HG03520 (cell line): ENCODE measurements at regions not wholly inside any gene's neighbourhood (a gene's known extent, or its start where the extent isn't known, plus 50 kb on each side); places are given as distances from the start of the nearest gene placed in this dataset.
"Not testable (repeated sequence)": the region's sequence is repeated elsewhere in the genome, so short reads cannot be mapped to it uniquely, and the experiment has no call there.

Experiments
- ATAC-seq: cut with Tn5 transposase; IDR thresholded peaks from one replicate; pipeline ENCODE4 v1.9.1; 2021; ENCODE audit warnings: mild to moderate bottlenecking, moderate library complexity; ENCODE audit not compliant: unreplicated experiment

DNA sequence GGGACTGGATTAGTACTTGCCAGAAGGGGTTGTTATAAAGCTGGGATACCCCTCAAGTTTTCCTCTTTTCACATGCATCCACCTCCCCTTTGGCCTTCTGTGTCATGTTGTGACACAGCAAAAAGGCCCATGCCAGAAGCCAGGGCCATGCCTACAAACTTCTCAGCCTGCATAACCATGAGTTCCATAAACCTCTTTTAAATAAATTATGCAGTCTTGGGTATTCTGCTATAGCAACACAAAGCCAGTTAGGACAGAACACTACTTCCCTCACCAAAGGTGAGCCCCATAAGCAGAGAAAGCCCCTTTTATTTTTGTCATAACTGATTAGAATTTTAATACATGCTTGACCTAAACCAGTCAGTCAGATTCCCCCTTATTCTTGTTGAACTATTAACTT, 801.3 kb downstream of the DNAH5 start:
- ATAC-seq: no peak

DNA sequence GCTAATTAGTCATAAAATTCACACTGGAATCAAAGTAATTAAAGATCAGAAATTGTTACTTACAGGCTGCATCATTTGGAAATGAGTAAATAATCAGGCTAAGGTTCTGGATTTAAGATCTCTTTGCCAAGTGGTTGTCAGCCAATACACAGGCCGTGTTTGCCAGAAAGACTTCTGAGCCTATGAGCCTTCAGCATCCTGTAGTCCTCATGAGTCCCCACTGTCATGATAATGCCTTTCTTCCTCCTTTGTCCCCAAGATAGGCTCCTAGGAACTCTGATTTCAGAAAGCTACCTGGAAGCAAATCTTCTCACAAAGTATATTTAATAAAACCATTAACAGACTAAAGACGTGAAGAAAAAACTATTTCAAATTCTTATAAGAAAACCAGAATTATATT, 810.5 kb downstream of the DNAH5 start:
- ATAC-seq: no peak

DNA sequence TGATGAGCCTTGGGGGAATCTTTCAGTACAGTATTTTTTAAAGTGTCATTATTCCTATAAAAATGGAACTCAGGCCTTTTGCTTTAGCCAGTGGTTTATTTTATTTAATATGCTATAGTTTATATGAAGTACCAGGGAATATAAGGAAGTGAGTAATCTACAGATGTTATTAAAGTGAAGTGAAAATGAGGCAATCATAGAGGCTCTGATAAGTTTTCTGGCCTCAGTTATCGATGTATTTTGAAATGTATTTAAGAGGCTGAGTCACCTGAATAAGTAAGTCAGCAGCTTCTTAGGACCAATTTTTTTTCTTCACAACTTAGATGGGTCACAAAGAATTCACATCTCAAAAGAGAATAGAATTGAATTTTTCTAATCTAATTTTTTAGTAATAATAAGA, 829.0 kb downstream of the DNAH5 start:
- no peak for ATAC-seq

DNA sequence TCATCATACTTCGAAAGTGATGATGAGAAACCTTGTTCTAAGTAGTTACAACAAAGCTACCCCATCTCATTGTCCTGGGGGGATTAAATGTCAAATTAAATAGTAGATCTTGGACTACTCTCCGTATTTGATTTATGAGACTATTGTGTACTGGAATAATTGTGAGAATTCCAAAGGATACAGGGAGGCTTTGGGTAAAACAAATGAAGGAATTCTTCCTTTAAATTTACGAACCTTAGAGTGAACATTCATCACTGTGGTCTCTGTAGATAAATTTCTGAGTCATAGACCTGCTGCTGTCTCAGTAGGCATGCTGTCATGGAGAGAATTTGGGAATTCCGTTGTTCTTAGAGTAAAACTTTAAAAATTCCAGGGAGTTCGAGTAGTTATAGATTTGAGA, 836.2 kb downstream of the DNAH5 start:
- ATAC-seq: no peak

DNA sequence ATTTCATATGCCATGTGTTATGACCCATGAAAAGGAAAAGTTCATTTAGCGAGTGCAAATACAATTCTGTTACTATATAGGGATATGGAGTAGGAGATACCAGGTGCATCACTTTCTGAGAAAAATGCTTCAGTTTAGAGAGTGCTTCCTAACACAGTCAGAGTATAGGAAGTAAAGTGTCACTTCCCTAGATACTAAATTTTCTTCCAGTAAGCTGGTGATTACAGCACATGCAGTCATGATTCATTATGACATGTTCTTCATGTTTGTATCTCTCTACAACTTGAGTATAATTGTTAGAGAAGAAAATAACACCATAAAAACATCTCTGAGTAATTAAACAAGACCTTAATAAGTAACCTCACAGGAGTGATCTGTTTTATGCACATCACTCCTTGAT, 837.0 kb downstream of the DNAH5 start:
- ATAC-seq: no peak

DNA sequence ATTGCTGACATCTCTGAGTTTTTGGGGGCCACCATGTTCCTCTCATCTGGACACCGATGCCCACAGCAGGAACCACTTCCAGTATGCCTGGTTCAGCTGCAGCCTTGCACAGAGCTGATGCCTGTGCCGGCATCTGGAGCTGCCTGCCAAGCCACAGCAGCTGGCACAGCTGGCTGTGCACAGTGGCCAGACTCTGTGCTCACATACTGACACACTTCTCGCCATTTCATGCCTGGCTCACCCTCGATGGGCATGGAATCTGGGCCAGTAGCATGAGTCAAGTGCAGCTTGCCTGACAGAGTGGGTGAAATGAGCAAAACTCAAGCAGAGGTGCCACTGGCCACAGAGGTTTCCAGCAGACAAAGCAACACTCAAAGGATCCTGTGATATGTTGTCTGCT, 863.4 kb downstream of the DNAH5 start:
- no peak for ATAC-seq

DNA sequence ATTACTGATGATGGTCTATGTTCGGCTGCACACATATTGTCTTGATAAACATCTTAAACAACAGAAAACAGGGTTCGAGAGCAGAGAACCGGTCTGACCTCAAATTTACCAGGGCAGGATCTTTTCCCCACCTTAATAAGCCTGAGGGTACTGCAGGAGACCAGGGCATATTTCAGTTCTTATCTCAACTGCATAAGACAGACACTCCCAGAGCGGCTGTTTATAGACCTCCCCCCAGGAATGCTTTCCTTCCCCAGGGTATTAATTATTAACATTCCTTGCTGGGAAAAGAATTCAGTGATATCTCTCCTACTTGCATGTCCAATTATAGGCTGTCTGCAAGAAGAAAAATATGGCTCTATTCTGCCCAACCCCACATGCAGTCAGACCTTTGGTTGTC, 871.6 kb downstream of the DNAH5 start:
- ATAC-seq: not testable (repeated sequence)

DNA sequence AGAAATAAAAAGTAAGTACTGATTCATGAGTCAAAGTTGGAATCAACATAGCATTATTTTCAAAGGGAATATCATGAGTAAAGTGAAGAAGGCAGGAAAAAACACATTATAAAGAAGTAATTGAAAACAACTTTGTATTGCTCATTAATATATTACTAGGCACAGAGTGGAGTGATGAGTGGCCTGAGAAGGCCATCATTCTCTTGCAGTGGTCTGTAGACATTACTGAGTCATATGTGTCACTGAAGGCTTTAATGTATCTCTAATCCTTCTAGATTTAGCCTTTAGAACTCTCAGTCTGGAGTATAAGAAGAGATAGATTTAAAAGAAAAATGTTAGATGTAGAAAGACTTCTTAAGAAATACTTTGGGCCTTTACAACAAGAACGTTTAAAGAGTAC, 881.4 kb downstream of the DNAH5 start:
- no peak for ATAC-seq

DNA sequence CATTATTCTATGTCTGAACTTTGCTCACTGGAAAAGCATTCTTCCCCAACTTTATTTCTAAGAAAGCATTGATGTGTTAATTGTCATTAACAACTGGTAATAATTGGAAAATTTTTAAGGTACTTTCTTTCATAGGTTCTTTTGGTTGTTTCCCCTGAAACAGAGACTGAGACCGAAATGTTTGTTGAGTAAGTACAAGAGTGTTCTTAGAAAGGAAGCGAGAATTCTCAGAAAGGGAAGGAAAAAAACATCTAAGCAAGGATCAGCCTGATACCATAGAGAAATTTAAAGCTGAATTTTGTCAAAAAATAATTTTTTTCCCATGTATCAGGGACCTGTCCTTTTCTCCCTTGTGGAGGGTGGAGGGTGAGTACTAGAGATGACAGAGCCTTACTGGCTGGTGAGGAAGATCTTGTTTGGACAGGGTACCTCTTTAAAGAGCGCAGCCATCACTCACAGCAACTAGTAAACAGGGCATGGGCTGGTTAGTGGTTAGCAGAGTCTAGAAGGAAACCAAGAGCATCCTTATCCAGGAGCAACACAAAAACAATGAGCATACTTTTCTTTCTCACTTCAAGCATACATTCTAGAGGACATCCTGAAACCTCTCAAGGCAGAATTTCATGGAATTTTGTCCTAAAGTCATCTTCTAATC, 898.5 kb downstream of the DNAH5 start:
- no peak for ATAC-seq

DNA sequence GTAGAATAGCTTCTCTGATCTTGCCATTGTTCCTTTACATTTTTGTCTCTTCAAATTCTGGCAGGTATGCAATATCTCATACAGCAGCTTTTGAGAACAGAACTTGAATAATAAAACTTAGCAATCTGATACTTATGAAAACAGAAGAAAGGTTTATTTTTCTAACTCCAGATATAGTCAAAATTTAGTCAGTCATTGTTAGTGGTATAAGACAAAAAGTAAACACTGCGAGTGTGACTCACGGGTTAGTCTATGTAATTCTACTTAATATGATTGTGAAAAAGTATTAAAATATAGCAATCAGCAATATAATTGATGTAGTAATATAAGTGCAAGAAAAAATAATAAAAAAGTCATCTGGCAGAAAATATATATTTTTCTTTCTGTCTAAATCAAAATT, 910.4 kb downstream of the DNAH5 start:
- ATAC-seq: no peak

DNA sequence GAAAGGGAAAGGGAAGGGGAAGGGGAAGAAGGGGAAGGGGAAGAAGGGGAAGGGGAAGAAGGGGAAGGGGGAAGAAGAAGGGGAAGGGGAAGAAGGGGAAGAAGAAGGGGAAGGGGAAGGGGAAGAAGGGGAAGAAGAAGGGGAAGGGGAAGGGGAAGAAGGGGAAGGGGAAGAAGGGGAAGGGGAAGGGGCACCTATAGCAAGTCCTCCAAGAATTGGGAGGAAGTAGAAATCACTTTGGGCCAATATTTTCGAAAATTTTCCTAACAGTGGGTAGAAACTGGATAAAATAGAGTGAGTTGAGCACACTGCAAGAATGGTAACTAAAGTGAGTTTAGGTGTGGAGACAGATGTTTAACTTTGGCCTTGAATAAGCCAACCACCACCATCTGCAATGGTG, 915.3 kb downstream of the DNAH5 start:
- no peak for ATAC-seq

DNA sequence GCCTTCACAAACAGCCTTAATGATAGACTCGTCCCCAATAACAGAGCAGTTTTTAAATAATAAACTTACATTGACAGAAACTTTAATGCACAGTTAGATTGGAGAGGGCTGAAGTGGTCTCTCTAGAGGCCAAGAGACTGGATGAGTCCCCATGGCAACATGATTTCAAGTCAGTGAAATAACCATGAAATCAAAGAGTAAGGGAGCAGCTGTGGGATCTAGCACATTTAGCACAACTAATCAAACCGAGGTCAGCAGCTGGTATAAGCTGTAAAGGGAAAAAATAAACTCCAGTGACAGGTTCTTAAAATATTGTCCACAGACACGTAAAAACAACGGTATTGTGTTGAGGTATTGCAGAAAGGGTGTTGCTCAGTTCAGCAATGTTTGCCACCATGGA, 916.6 kb downstream of the DNAH5 start:
- ATAC-seq: no peak

DNA sequence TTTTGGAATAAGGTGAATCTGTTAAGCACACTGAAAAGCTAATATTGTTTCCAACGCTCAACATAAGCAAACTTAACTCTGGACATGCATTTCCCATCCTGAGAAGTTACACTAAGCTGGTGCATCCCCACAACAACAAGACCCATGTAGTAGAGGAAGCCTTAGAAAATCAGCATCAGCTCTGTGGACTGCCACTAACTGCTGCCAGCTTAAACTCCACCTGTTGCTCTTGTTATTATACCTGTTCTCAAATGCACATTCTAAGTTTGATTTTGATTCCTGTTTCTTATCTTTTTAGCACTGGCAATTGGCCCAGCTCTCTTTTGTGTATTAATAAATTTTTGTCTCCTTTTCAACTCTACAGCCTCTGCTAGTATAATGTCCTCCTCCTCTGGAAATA, 924.8 kb downstream of the DNAH5 start:
- no peak for ATAC-seq

DNA sequence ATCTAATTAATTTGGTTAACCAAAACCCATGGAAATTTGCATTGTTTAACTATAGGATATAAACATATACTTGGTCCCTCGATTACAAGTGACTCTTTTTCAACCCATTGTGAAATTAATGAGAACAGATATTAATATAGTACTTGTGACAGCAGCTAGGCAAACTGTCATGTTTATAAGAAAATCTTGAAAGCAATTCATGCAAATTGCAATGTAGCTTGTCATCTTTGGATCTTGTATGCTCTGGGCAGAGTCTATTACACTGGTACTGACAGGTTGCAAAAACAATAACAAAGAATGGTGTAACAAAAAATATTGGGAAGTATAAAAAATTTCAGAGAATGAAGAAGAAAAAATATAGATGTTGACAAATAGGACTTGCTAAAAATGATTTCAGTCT, 941.0 kb downstream of the DNAH5 start:
- ATAC-seq: no peak

DNA sequence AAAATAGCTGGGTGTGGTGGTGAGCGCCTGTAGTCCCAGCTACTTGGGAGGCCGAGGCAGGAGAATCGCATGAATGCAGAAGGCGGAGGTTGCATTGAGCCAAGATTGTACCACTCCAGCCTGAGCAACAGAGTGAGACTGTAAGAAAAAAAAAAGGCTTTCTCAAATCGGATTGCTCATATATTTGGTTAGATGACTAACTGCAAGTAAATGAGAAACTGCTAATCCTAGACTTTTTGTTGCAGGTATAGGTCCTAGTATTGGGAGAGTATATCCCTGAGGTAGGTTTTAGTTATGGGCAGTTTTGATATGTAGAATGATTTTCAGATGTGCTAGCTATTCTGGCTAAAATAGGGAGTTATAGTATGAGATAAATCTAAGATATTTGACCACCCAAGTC, 944.8 kb downstream of the DNAH5 start:
- ATAC-seq: no peak

DNA sequence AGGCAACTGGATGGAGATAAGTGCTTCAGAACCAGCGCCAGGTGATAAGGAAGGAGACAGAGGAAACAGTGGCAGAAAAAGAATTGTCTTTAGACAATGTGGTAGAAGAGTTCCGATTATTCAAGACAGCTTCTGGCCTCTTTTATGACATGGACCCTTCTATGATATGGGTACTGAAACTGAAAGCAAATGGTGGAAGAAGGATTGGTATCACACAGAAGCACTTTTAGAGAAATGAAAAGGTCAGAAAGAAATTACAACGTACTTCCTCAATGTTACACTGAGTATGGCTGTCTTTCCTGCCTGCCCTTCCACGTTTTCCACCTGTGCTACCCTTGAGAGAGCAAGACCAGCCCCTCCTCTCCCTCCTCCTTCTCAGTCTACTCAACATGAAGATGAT, 959.3 kb downstream of the DNAH5 start:
- ATAC-seq: no peak

DNA sequence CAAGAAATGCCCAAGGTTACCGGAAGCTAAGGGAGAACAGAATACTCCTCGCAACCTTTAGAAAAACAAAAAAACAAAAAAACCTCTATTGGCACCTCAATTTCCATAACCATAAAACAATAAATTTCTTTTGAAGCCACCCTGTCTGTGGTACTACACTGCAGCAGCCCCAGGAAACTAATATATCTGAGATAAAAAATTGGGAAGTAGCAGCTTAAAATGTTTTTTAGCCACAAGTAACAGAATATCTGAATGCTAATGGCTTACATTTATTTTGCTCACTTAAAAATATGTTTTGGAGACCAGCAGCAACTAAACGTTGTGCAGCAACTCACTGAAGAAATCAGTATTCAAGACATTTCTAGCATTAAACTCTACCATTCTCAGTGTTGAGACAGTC, 969.6 kb downstream of the DNAH5 start:
- no peak for ATAC-seq

DNA sequence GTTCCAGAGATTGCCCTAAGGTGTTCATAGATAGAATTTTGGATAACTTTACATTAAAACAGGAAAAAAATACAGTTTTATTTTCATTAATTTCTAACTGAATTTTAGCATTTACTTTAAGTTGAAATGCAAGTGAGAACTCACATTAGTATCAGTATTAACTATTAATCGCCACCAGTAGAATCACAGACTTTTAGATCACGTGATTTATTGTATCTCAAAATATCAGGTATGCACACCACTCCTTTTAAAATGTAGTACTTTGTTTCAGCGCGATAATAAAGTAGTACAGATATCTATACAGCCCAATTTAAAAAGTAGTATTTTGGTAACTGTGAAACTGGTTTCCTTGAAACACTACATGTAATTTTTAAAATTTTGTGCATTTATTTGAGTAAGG, 978.7 kb downstream of the DNAH5 start:
- ATAC-seq: no peak

DNA sequence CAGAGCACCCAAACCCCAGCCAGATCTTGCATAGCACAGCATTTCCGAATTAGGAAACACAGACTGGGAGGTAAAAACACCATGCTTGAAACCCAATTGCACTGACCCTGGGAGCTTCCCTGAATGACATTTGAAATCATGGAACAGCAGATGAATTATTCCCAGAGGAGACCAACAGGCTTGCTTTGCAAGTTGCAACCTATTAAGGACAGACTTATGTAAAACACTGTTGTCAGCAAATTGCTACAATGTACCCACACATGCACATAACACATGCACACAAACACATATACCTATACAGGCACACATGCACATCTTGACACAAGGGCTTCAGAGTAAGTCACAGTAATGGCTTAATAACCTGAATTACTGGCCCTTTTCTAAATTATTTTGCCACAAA, 984.8 kb downstream of the DNAH5 start:
- ATAC-seq: no peak

DNA sequence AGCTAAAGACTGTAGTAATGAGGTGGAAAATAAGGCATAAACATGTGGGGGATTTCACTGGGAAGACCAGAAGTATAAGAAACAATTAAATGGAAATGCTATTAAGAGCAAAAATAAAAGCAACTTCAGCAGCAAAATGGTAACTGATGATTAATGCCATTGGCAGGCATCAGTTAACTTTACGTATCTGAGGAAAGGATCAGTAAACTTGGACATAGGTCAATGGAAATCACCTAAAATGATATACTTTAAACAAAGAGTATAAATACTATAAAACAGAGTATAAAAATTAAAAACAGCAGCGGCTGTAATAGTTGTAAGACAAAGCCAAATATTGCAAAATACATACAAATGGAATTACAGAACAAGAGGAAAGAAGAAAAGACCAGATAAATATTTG, 992.1 kb downstream of the DNAH5 start:
- no peak for ATAC-seq

DNA sequence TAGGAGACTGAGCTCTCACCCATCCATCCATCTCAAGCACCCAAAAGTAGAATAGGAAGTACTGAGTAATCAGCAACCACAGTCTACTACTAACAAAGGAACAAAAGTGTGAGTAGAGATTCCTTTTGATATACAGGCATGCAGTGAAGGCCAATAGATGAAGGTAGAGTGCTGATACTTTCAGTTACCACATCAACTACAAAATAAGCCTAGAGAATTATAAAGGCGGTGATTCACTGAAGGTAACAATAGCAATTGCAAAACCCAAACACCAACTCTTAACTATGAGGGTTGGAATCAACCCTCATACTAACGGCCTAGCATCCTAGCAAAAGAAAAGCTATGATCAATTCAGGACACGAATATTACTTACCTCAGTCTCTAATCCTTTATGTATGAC, 992.6 kb downstream of the DNAH5 start:
- no peak for ATAC-seq

DNA sequence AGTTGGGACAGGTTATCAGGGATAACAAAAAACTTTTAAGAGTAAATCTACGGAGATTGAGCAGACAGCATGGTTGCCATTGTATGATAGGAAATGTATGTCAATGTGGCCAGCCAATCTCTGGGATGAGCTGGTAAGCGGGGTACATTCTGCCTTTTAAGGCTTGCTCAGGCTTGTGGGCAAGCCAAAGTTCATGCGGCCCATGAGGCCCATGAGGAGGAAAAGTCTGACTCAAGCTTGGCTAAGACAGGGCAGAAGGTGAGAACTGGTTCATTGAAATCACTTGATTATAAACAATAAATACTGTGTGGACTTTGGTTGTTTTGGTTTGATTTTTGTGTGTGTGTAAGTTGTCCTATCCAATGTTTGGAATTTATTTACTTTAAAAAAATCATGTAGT, 997.1 kb downstream of the DNAH5 start:
- ATAC-seq: no peak

DNA sequence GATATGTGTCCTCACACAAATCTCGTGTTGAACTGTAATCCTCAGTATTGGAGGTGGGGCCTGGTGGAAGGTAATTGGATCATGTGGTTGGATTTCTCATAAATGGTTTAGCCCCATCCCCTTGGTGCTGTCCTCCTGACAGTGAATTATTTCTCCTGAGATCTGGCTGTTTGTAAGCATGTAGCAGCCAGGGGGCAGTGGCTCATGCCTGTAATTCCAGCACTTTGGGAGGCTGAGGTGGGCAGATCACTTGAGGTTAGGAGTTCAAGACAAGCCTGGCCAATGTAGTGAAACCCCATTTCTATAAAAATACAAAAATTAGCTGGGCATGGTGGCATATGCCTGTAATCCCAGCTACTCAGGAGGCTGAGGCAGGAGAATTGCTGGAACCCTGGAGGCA, 999.0 kb downstream of the DNAH5 start:
- ATAC-seq: not testable (repeated sequence)

DNA sequence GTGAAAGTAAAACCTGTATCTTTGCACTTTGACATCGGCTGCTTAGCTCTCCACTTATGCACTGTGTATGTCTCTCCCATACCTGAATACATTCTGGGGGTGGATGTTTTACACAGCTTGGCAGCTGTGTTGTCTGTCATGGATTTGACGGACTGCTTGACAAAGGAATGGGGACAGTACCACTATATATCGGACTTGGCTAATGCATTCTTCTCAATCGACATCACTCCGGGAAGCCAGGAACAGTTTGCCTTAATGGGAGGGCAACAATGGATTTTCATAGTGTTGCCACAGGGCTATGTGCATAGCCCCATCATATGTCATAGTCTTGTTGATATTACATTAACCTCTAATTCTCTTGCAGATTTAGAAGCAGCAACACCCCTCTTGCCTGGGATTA, 1008.3 kb downstream of the DNAH5 start:
- no peak for ATAC-seq
